ENCODE measurements at regions not wholly inside any gene's neighbourhood (a gene's known extent, or its start where the extent isn't known, plus 50 kb on each side); places are given as distances from the start of the nearest gene placed in this dataset.

GRCh38 chr2:42967959-42968674, 175.7 kb upstream of the HAAO start:
- TF ChIP-seq CTCF (IDR thresholded peaks at IDR 0.05) (no peak), POLR2A (IDR thresholded peaks at IDR 0.05) (no peak)

Measured in body of pancreas (tissue), 4 donors.